HepG2 (cell line): ENCODE measurements at regions not wholly inside any gene's neighbourhood (a gene's known extent, or its start where the extent isn't known, plus 50 kb on each side); places are given as distances from the start of the nearest gene placed in this dataset.
"Not testable (repeated sequence)": the region's sequence is repeated elsewhere in the genome, so short reads cannot be mapped to it uniquely, and the experiment has no call there.

Experiments
- ATAC-seq: fragments of 200-7000 bp; cut with Tn5 transposase; 3 replicates; pipeline ENCODE4 v1.9.1; 2020; ENCODE audit warnings: mild to moderate bottlenecking, moderate library complexity
- BruUV-seq: library from RNA; stranded (reverse); fragments of 400-500 nt; replicated peaks from 2 replicates; lab custom pipeline; 2021; lab: Mats Ljungman, UMichigan
- CTCF ChIA-PET: fragments of 300-600 bp; formaldehyde crosslinking; extraction: SDS; loops from one replicate; lab custom pipeline; 2021; ENCODE audit warnings: low total read pairs, inconsistent platforms, low intra/inter-chr PET ratio; lab: Yijun Ruan, JAX
- POLR2A ChIA-PET: fragments of 350-600 bp; sonication (Branson Sonifier 250); formaldehyde crosslinking; loops from one replicate; lab custom pipeline; 2020; ENCODE audit warnings: antibody characterized with exemption, inconsistent platforms; lab: Yijun Ruan, JAX
- DNase-seq: peaks from one replicate; pipeline ENCODE4 v3.0.0-alpha.2; 2015; ENCODE audit warnings: low spot score
- FAIRE-seq: peaks from 3 replicates; lab custom pipeline; 2011; peaks lifted over from hg19 to GRCh38; lab: Jason Lieb, UNC
- H2AFZ ChIP-seq: one replicate; pipeline ENCODE4 v1.6.1; 2011; ENCODE audit warnings: low read length, inconsistent platforms
- H3K27ac ChIP-seq: fragments of 300-600 bp; 3 replicates; pipeline ENCODE4 v1.8.0; 2011; ENCODE audit warnings: mixed run types, mild to moderate bottlenecking, mixed read lengths, low read length, inconsistent platforms; ENCODE audit not compliant: insufficient read depth; ENCODE audit errors: extremely low read length
- H3K27me3 ChIP-seq, 2 experiments: fragments of 200-600 bp in 1 of 2; 2 replicates in 1 of 2; 3 replicates in 1 of 2; pipeline versions ENCODE4 v1.6.0 to v1.8.0; 2011; ENCODE audit warnings: low read length in 2 of 2, mild to moderate bottlenecking in 2 of 2, moderate library complexity in 2 of 2, inconsistent platforms in 1 of 2; ENCODE audit not compliant: insufficient read depth in 2 of 2, control insufficient read depth in 1 of 2
- H3K36me3 ChIP-seq, 2 experiments: fragments of 200-600 bp in 1 of 2; replicated peaks in 1 of 2; 2 replicates in 1 of 2; 3 replicates in 1 of 2; pipeline versions ENCODE4 v1.5.1 to v1.8.0; 2011; ENCODE audit warnings: low read length in 2 of 2, inconsistent platforms in 1 of 2; ENCODE audit not compliant: insufficient read depth in 2 of 2, control insufficient read depth in 1 of 2
- H3K4me1 ChIP-seq: 2 replicates; pipeline ENCODE4 v1.5.1; 2012; ENCODE audit warnings: low read length, inconsistent platforms; ENCODE audit not compliant: insufficient read depth
- H3K4me2 ChIP-seq: 2 replicates; pipeline ENCODE4 v1.6.0; 2011; ENCODE audit warnings: low read depth, low read length, inconsistent platforms
- H3K4me3 ChIP-seq, 3 experiments: fragments of 200-600 bp in 1 of 3; sonication (generic), shearing (Covaris generic) in 1 of 3; replicated peaks in 1 of 3; 2 replicates each; pipeline ENCODE4 v1.5.1; 2011 to 2016; ENCODE audit warnings: low read length in 3 of 3, inconsistent platforms in 2 of 3, low read depth in 2 of 3, mild to moderate bottlenecking in 2 of 3, control low read depth in 1 of 3, mixed read lengths in 1 of 3; ENCODE audit not compliant: insufficient read depth in 1 of 3
- H3K79me2 ChIP-seq: one replicate; pipeline ENCODE4 v1.6.1; 2011; ENCODE audit warnings: low read length, inconsistent platforms; ENCODE audit not compliant: insufficient read depth
- H3K9ac ChIP-seq: 2 replicates; pipeline ENCODE4 v1.6.0; 2011; ENCODE audit warnings: mild to moderate bottlenecking, low read depth, low read length, inconsistent platforms; ENCODE audit not compliant: insufficient read depth
- H3K9me3 ChIP-seq: 2 replicates; pipeline ENCODE4 v1.5.1; 2012; ENCODE audit warnings: mild to moderate bottlenecking, low read length
- H4K20me1 ChIP-seq: 2 replicates; pipeline ENCODE4 v1.6.0; 2011; ENCODE audit warnings: inconsistent platforms, mild to moderate bottlenecking, low read length, moderate library complexity; ENCODE audit not compliant: insufficient read depth
- CBX1 ChIP-seq: IDR thresholded peaks from one replicate; pipeline ENCODE4 v1.6.1; 2016; ENCODE audit warnings: antibody characterized with exemption, low read depth
- GABPB1 ChIP-seq: IDR thresholded peaks from 2 replicates; pipeline ENCODE4 v1.6.1; 2016; ENCODE audit warnings: mild to moderate bottlenecking, missing genetic modification reagents, moderate library complexity, missing compliant biosample characterization
- HMG20A ChIP-seq: IDR thresholded peaks from 2 replicates; pipeline ENCODE4 v1.6.1; 2016; ENCODE audit warnings: borderline replicate concordance
- HMG20B ChIP-seq: conservative IDR thresholded peaks from 2 replicates; pipeline ENCODE4 v1.6.1; 2016; ENCODE audit warnings: missing genetic modification reagents, missing compliant biosample characterization
- POLR2G ChIP-seq: fragments of 200-400 bp; formaldehyde crosslinking; IDR thresholded peaks from 2 replicates; pipeline ENCODE4 v1.6.1; 2018; ENCODE audit warnings: mild to moderate bottlenecking, low read depth, low read length, moderate library complexity
- TOPORS ChIP-seq: sonication (generic); formaldehyde crosslinking; IDR thresholded peaks from 2 replicates; pipeline ENCODE4 v1.8.0; 2023; ENCODE audit warnings: mild to moderate bottlenecking, missing genetic modification reagents
- ZNF205 ChIP-seq: IDR thresholded peaks from 2 replicates; pipeline ENCODE4 v1.6.1; 2018; ENCODE audit warnings: missing biosample characterization, missing genetic modification reagents
- ZNF329 ChIP-seq: sonication (generic); formaldehyde crosslinking; IDR thresholded peaks from 2 replicates; pipeline ENCODE4 v1.9.0; 2021; ENCODE audit warnings: low read depth, mild to moderate bottlenecking, missing genetic modification reagents
- ZNF615 ChIP-seq: sonication (generic); formaldehyde crosslinking; IDR thresholded peaks from 2 replicates; pipeline ENCODE4 v1.5.0; 2020; ENCODE audit warnings: mild to moderate bottlenecking, missing genetic modification reagents, borderline replicate concordance
- WGBS: methylation state at CpG from one replicate; pipeline ENCODE4 v1.1.6; 2017; ENCODE audit warnings: low lambda C conversion rate; 5-methylcytosine and 5-hydroxymethylcytosine counted together
- in situ Hi-C: cut with HindIII; loops from 2 replicates; pipeline ENCODE4 v1.10.0; 2017; ENCODE audit warnings: low pct_unique_long_range_greater_than_20kb; ENCODE audit not compliant: extremely low pct_ligation_motif_present
- intact Hi-C: fragments of 100-400 bp; cut with micrococcal nuclease; formaldehyde crosslinking; loops from one replicate; pipeline ENCODE4 v1.10.0; 2022; ENCODE audit not compliant: unreplicated experiment
- TF ChIP-seq, protein P1 (sequence below): sonication (generic); formaldehyde crosslinking; IDR thresholded peaks from 2 replicates; pipeline ENCODE4 v1.8.0; 2022; ENCODE audit warnings: mild to moderate bottlenecking, missing genetic modification reagents
- TF ChIP-seq, protein P2 (sequence below): sonication (generic); formaldehyde crosslinking; IDR thresholded peaks from 2 replicates; pipeline ENCODE4 v1.5.0; 2020; ENCODE audit warnings: mild to moderate bottlenecking, low read depth, missing genetic modification reagents, borderline replicate concordance
- TF ChIP-seq, protein P3 (sequence below): sonication (generic); formaldehyde crosslinking; IDR thresholded peaks from 2 replicates; pipeline ENCODE4 v1.4.0; 2020; ENCODE audit warnings: mild to moderate bottlenecking, missing genetic modification reagents
- TF ChIP-seq, protein P4 (sequence below): sonication (generic); formaldehyde crosslinking; IDR thresholded peaks from 2 replicates; pipeline ENCODE4 v1.8.0; 2022; ENCODE audit warnings: low read depth, missing genetic modification reagents

DNA sequence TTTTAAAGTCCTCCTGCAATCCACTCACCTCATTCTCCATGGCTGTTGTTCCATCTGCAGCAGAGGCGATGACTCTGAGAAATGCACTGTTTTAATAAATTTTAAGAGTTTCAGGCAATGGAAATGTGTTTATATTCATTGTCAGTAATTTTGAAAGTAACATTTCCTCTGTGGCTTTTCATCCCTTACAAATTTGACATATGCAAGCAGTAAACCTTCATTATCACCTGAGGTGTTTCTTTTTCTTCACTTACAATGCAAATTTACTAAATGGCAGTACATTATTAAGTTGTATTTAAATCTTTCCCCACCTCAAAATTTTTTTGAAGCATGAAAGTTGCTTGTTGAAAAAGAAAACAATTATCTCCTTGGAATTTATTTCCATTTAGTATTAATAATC is 136.9 kb downstream of the DIRAS2 start (continued):
- TF ChIP-seq TOPORS (CRISPR knock-in tag) = no peak

- H3K27ac ChIP-seq, CTCF ChIA-PET, intact Hi-C loops, H3K9ac ChIP-seq, in situ Hi-C loops, H2AFZ ChIP-seq, H3K9me3 ChIP-seq, POLR2A ChIA-PET, BruUV-seq, ATAC-seq, H4K20me1 ChIP-seq, H3K4me3 ChIP-seq, DNase-seq, H3K36me3 ChIP-seq, H3K27me3 ChIP-seq, H3K4me1 ChIP-seq, FAIRE-seq, H3K4me2 ChIP-seq, H3K79me2 ChIP-seq: not testable (repeated sequence)
- WGBS = 10% methylated on average over 4 of the region's 4 CpGs
These were observed 136.2 kb downstream of the DIRAS2 start for GRCh38 chr9:90506402-90506801.

DNA sequence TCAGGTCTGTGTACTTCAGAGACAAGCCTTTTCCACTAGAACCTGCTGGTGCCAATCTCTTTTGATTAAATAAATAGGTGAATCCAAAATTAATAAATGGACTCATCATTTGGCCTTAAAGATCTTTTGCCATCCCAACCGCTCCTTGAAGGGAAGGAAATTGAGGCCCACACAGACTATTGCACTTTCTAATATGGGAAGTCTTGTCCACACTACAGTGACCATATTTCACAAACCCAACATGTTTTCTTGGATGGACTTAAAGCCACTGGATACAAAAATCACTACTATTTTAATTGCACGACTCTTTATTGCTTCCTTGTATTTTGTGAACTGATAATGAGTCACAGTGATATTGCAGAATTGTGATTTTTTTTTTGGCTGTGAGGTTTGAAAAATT is 135.0 kb downstream of the DIRAS2 start:
- Histone ChIP-seq H3K9me3 (no peaks in the 10 kb centered on the region), H3K27me3 (no peaks in the 10 kb centered on the region; a peak in 1 of 5 replicates), H3K79me2 (no peaks in the 10 kb centered on the region), H3K27ac (no peak overlapping the region), H4K20me1 (no peaks in the 10 kb centered on the region), H2AFZ (no peak overlapping the region), H3K4me3 (no peak overlapping the region), H3K4me1 (no peaks in the 10 kb centered on the region), H3K4me2 (no peak overlapping the region), H3K9ac (no peak overlapping the region), H3K36me3 (no peaks in the 10 kb centered on the region)
- in situ Hi-C loops (no loop called here), intact Hi-C loops (no loop called here)
- FAIRE-seq (no peak), DNase-seq (no peak), ATAC-seq (no peak)
- CTCF ChIA-PET = no interaction called here
- POLR2A ChIA-PET = no interaction called here
- BruUV-seq = no TSS peak
- 0% methylated on average over 2 of the region's 2 CpGs for WGBS
- TF ChIP-seq, protein P1, sequence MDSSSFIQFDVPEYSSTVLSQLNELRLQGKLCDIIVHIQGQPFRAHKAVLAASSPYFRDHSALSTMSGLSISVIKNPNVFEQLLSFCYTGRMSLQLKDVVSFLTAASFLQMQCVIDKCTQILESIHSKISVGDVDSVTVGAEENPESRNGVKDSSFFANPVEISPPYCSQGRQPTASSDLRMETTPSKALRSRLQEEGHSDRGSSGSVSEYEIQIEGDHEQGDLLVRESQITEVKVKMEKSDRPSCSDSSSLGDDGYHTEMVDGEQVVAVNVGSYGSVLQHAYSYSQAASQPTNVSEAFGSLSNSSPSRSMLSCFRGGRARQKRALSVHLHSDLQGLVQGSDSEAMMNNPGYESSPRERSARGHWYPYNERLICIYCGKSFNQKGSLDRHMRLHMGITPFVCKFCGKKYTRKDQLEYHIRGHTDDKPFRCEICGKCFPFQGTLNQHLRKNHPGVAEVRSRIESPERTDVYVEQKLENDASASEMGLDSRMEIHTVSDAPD (CRISPR knock-in tag) = no peak
- TF ChIP-seq HMG20B (CRISPR knock-in tag) (no peak), POLR2G (no peak), CBX1 (no peak), ZNF329 (no peak), GABPB1 (CRISPR knock-in tag) (no peak), ZNF205 (no peak), ZNF615 (no peak), HMG20A (CRISPR knock-in tag) (no peak)
- TF ChIP-seq, protein P2, sequence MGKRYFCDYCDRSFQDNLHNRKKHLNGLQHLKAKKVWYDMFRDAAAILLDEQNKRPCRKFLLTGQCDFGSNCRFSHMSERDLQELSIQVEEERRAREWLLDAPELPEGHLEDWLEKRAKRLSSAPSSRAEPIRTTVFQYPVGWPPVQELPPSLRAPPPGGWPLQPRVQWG (CRISPR knock-in tag) = no peak
- TF ChIP-seq, protein P3, sequence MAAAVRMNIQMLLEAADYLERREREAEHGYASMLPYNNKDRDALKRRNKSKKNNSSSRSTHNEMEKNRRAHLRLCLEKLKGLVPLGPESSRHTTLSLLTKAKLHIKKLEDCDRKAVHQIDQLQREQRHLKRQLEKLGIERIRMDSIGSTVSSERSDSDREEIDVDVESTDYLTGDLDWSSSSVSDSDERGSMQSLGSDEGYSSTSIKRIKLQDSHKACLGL = no peak
- TF ChIP-seq, protein P4, sequence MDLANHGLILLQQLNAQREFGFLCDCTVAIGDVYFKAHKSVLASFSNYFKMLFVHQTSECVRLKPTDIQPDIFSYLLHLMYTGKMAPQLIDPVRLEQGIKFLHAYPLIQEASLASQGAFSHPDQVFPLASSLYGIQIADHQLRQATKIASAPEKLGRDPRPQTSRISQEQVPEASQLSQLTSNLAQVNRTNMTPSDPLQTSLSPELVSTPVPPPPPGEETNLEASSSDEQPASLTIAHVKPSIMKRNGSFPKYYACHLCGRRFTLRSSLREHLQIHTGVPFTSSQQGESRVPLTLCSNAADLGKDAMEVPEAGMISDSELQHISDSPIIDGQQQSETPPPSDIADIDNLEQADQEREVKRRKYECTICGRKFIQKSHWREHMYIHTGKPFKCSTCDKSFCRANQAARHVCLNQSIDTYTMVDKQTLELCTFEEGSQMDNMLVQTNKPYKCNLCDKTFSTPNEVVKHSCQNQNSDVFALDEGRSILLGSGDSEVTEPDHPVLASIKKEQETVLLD (CRISPR knock-in tag) = no peak
